ENCODE measurements at regions not wholly inside any gene's neighbourhood (a gene's known extent, or its start where the extent isn't known, plus 50 kb on each side); places are given as distances from the start of the nearest gene placed in this dataset.
"Not testable (repeated sequence)": the region's sequence is repeated elsewhere in the genome, so short reads cannot be mapped to it uniquely, and the experiment has no call there.

GRCh38 chr18:56489893-56490292 lies 148.5 kb downstream of the TXNL1 start:
- no peak overlapping the region for H3K4me3 ChIP-seq (ENCODE audit: insufficient read depth, low read length)
- H3K4me2 ChIP-seq (ENCODE audit: insufficient read depth, low read length) = no peak overlapping the region
- no peak for DNase-seq (ENCODE audit: insufficient read length, low spot score, missing footprints)
- peaks cover 4% of the 10 kb centered on the region for H3K27me3 ChIP-seq (ENCODE audit: insufficient read depth, low read length)
- H3K27ac ChIP-seq (ENCODE audit: low read depth, low read length) = no peak overlapping the region
- no peaks in the 10 kb centered on the region for H3K79me2 ChIP-seq (ENCODE audit: insufficient read depth, low read length)
- no peaks in the 10 kb centered on the region for H3K9me3 ChIP-seq (ENCODE audit: low read depth, low read length)
- H2AFZ ChIP-seq (ENCODE audit: low read length) = no peak overlapping the region
- no peaks in the 10 kb centered on the region for H4K20me1 ChIP-seq (ENCODE audit: insufficient read depth, low read length)
- no peaks in the 10 kb centered on the region for H3K4me1 ChIP-seq (ENCODE audit: insufficient read depth, low read length)
- no peaks in the 10 kb centered on the region for H3K36me3 ChIP-seq (ENCODE audit: insufficient read depth, low read length)
- TF ChIP-seq CTCF (IDR thresholded peaks at IDR 0.05; ENCODE audit: extremely low read depth, low read depth, low read length) = no peak

GRCh38 chr18:56488739-56489138 lies 149.7 kb downstream of the TXNL1 start:
- no peak overlapping the region for H2AFZ ChIP-seq (ENCODE audit: low read length)
- H3K4me3 ChIP-seq (ENCODE audit: insufficient read depth, low read length) = no peak overlapping the region
- H4K20me1 ChIP-seq (ENCODE audit: insufficient read depth, low read length) = no peaks in the 10 kb centered on the region
- no peak overlapping the region for H3K4me2 ChIP-seq (ENCODE audit: insufficient read depth, low read length)
- H3K27me3 ChIP-seq (ENCODE audit: insufficient read depth, low read length) = peaks cover 6% of the 10 kb centered on the region
- no peaks in the 10 kb centered on the region for H3K9me3 ChIP-seq (ENCODE audit: low read depth, low read length)
- no peak for TF ChIP-seq CTCF (IDR thresholded peaks at IDR 0.05; ENCODE audit: extremely low read depth, low read depth, low read length)
- H3K4me1 ChIP-seq (ENCODE audit: insufficient read depth, low read length) = no peaks in the 10 kb centered on the region
- no peak for DNase-seq (ENCODE audit: insufficient read length, low spot score, missing footprints)
- H3K27ac ChIP-seq (ENCODE audit: low read depth, low read length) = no peak overlapping the region
- no peaks in the 10 kb centered on the region for H3K79me2 ChIP-seq (ENCODE audit: insufficient read depth, low read length)
- no peaks in the 10 kb centered on the region for H3K36me3 ChIP-seq (ENCODE audit: insufficient read depth, low read length)

GRCh38 chr18:56487801-56488200 lies 150.6 kb downstream of the TXNL1 start:
- H3K4me1 ChIP-seq (ENCODE audit: insufficient read depth, low read length) = no peaks in the 10 kb centered on the region
- H3K9me3 ChIP-seq (ENCODE audit: low read depth, low read length) = no peaks in the 10 kb centered on the region
- H3K4me3 ChIP-seq (ENCODE audit: insufficient read depth, low read length) = no peak overlapping the region
- H4K20me1 ChIP-seq (ENCODE audit: insufficient read depth, low read length) = no peaks in the 10 kb centered on the region
- H3K27me3 ChIP-seq (ENCODE audit: insufficient read depth, low read length) = peaks cover 6% of the 10 kb centered on the region
- no peak for TF ChIP-seq CTCF (IDR thresholded peaks at IDR 0.05; ENCODE audit: extremely low read depth, low read depth, low read length)
- H3K27ac ChIP-seq (ENCODE audit: low read depth, low read length) = no peak overlapping the region
- no peak overlapping the region for H2AFZ ChIP-seq (ENCODE audit: low read length)
- no peak overlapping the region for H3K4me2 ChIP-seq (ENCODE audit: insufficient read depth, low read length)
- no peak for DNase-seq (ENCODE audit: insufficient read length, low spot score, missing footprints)
- no peaks in the 10 kb centered on the region for H3K79me2 ChIP-seq (ENCODE audit: insufficient read depth, low read length)
- no peaks in the 10 kb centered on the region for H3K36me3 ChIP-seq (ENCODE audit: insufficient read depth, low read length)

- no peak overlapping the region for H3K4me2 ChIP-seq (ENCODE audit: insufficient read depth, low read length)
- no peaks in the 10 kb centered on the region for H3K36me3 ChIP-seq (ENCODE audit: insufficient read depth, low read length)
- no peaks in the 10 kb centered on the region for H4K20me1 ChIP-seq (ENCODE audit: insufficient read depth, low read length)
- no peak overlapping the region for H3K27ac ChIP-seq (ENCODE audit: low read depth, low read length)
- no peak for DNase-seq (ENCODE audit: insufficient read length, low spot score, missing footprints)
- H3K4me3 ChIP-seq (ENCODE audit: insufficient read depth, low read length) = no peak overlapping the region
- H3K79me2 ChIP-seq (ENCODE audit: insufficient read depth, low read length) = no peaks in the 10 kb centered on the region
- H2AFZ ChIP-seq (ENCODE audit: low read length) = no peak overlapping the region
- no peaks in the 10 kb centered on the region for H3K9me3 ChIP-seq (ENCODE audit: low read depth, low read length)
- H3K4me1 ChIP-seq (ENCODE audit: insufficient read depth, low read length) = no peaks in the 10 kb centered on the region
- TF ChIP-seq CTCF (IDR thresholded peaks at IDR 0.05; ENCODE audit: extremely low read depth, low read depth, low read length) = no peak
- peaks cover 2% of the 10 kb centered on the region for H3K27me3 ChIP-seq (ENCODE audit: insufficient read depth, low read length)
Measured at GRCh38 chr18:56483386-56483785, 155.0 kb downstream of the TXNL1 start.

- not testable (repeated sequence) for DNase-seq (ENCODE audit: insufficient read length, low spot score, missing footprints); H2AFZ ChIP-seq (ENCODE audit: low read length); H3K4me1 ChIP-seq (ENCODE audit: insufficient read depth, low read length); H3K27me3 ChIP-seq (ENCODE audit: insufficient read depth, low read length); H4K20me1 ChIP-seq (ENCODE audit: insufficient read depth, low read length); H3K4me2 ChIP-seq (ENCODE audit: insufficient read depth, low read length); H3K9me3 ChIP-seq (ENCODE audit: low read depth, low read length); H3K79me2 ChIP-seq (ENCODE audit: insufficient read depth, low read length); H3K36me3 ChIP-seq (ENCODE audit: insufficient read depth, low read length); H3K27ac ChIP-seq (ENCODE audit: low read depth, low read length); H3K4me3 ChIP-seq (ENCODE audit: insufficient read depth, low read length)
Measured at GRCh38 chr18:56482813-56483212, 155.6 kb downstream of the TXNL1 start.

All from osteoblast (primary cell).